ENCODE measurements at regions not wholly inside any gene's neighbourhood (a gene's known extent, or its start where the extent isn't known, plus 50 kb on each side); places are given as distances from the start of the nearest gene placed in this dataset.
A peak's percentile ranks its signal among the peaks of the same experiment; 100 is the strongest.
"Not testable (repeated sequence)": the region's sequence is repeated elsewhere in the genome, so short reads cannot be mapped to it uniquely, and the experiment has no call there.

DNA sequence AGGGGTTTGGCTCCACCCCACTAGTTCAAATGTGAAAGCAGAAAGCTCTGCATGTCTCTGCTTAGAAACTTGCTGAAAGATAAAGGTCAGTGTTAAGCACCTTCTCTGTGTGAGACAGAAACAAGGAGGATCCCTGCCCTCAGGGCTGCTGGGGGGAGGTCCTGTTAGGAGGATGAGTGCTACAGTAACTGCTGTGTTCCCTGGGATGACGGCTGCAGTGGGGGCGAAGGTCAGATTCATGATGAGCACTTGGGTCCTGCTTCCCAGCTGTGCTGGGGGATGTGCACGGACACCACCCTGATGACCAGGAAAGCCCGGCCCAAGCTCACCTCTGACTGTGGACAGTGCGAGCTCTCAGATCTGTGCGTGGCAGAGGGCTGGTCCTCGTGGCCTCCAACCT lies 252.6 kb downstream of the DLL1 start:
- no peaks in the 10 kb centered on the region for H3K9me3 ChIP-seq
- no peak overlapping the region for H3K27ac ChIP-seq
- WGBS, 2 donors = 80 to 86% methylated on average over 6 to 7 of the region's 7 CpGs
- intact Hi-C loops (cut with DNase I) = no loop called here
- peak in 3 of 4 donors; percentile 4 to 9 (median 4) for DNase-seq
- no peak for TF ChIP-seq POLR2A (IDR thresholded peaks at IDR 0.05)
- TF ChIP-seq, protein P1, sequence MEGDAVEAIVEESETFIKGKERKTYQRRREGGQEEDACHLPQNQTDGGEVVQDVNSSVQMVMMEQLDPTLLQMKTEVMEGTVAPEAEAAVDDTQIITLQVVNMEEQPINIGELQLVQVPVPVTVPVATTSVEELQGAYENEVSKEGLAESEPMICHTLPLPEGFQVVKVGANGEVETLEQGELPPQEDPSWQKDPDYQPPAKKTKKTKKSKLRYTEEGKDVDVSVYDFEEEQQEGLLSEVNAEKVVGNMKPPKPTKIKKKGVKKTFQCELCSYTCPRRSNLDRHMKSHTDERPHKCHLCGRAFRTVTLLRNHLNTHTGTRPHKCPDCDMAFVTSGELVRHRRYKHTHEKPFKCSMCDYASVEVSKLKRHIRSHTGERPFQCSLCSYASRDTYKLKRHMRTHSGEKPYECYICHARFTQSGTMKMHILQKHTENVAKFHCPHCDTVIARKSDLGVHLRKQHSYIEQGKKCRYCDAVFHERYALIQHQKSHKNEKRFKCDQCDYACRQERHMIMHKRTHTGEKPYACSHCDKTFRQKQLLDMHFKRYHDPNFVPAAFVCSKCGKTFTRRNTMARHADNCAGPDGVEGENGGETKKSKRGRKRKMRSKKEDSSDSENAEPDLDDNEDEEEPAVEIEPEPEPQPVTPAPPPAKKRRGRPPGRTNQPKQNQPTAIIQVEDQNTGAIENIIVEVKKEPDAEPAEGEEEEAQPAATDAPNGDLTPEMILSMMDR (IDR thresholded peaks at IDR 0.05) = no peak
- no peak overlapping the region for H3K4me3 ChIP-seq
- H3K36me3 ChIP-seq (replicated peaks in 1 of 2; ENCODE audit: insufficient read depth in 1 of 2, low read depth in 2 of 2) = no peaks in the 10 kb centered on the region
- no peaks in the 10 kb centered on the region for H3K27me3 ChIP-seq
- no peaks in the 10 kb centered on the region for H3K4me1 ChIP-seq
- no peak for ATAC-seq

DNA sequence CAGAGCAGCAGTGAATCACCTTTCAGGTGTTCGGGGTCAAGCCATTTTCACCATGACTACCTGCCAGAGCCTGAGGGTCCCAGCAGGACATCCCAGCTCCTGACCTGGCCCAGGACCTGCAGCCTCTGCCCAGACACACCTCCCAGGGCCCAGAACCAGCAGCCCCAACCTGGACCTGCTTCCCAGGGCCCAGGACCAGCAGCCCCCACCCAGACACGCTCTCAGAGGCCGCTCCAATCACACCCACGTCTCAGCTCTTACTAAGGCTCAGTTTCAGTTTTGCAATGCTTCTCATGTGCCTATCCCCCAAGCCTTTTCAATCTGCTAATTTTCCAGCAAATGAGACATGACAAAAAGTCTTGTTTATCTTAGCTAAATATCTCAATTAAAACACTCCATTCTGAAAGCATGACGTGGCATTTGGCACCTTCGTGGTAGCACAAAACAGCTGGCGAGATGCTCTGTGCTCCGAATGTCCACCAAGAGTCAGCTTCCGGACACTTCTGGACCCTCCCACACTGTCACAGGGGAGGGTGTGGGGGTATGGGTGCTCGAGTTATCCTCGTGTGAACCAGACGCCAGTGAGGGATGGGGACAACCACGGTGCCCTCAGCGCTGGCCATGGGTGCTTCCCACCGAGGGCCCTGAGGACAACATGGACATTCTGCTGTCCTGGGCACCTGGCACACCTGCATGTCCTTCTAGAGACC lies 253.2 kb downstream of the DLL1 start:
- 83 to 85% methylated on average over 15 of the region's 15 CpGs for WGBS, 2 donors

DNA sequence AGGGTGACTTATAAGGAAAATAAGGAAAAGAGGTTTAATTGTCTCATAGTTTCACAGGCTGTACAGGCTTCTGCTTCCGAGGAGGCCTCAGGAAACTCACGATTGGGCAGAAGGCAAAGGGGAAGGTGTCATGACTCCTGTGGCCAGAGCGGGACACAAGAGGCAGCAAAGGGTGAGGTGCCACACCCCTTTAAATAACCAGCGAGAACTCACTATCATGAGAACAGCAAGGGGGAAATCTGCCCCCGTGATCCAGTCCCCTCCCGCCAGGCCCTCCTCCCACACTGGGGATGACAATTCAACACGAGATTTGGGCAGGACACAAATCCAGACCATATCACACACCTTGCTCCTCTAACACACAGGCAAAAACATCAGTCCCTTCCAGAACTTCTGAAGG lies 254.0 kb downstream of the DLL1 start:
- H3K27ac ChIP-seq = no peak overlapping the region
- no peaks in the 10 kb centered on the region for H3K9me3 ChIP-seq
- no peaks in the 10 kb centered on the region for H3K27me3 ChIP-seq
- ATAC-seq = no peak
- H3K4me1 ChIP-seq = no peaks in the 10 kb centered on the region
- WGBS, 2 donors = 65 to 77% methylated on average over 7 of the region's 7 CpGs
- intact Hi-C loops (cut with DNase I) = no loop called here
- no peaks in the 10 kb centered on the region for H3K36me3 ChIP-seq (replicated peaks in 1 of 2; ENCODE audit: insufficient read depth in 1 of 2, low read depth in 2 of 2)
- TF ChIP-seq, protein P1 (IDR thresholded peaks at IDR 0.05) = no peak
- no peak for TF ChIP-seq POLR2A (IDR thresholded peaks at IDR 0.05)
- no peak overlapping the region for H3K4me3 ChIP-seq
- DNase-seq = peak in 1 of 4 donors; percentile 5

More for the DNA sequence above, 253.2 kb downstream of the DLL1 start:
- Histone ChIP-seq H3K9me3 (no peaks in the 10 kb centered on the region), H3K4me1 (no peaks in the 10 kb centered on the region), H3K27me3 (no peaks in the 10 kb centered on the region), H3K4me3 (no peak overlapping the region), H3K36me3 (replicated peaks in 1 of 2; ENCODE audit: insufficient read depth in 1 of 2, low read depth in 2 of 2) (no peaks in the 10 kb centered on the region), H3K27ac (no peak overlapping the region)
- intact Hi-C loops (cut with DNase I) = no loop called here
- DNase-seq = peak in 3 of 4 donors; percentile 3 to 11 (median 6)
- ATAC-seq = no peak
- TF ChIP-seq POLR2A (IDR thresholded peaks at IDR 0.05) = no peak
- TF ChIP-seq, protein P1 (IDR thresholded peaks at IDR 0.05) = no peak

DNA sequence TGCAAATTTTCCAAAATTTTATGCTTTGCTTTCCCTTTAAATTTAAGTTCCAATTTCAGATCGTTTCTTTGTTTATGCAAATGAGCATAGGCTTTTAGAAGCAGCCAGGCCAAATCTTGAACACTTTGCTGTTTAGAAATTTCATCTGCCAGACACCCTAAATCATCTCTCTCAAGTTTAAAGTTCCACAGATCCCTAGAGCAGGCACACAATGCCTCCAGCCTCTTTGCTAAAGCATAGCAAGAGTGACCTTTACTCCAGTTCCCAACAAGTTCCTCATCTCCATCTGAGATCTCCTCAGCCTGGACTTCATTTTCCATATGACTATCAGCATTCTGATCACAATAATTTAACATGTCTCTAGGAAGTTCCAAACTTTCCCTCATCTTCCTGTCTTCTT lies 254.5 kb downstream of the DLL1 start:
- intact Hi-C loops (cut with DNase I); DNase-seq; H3K27me3 ChIP-seq; H3K9me3 ChIP-seq; H3K4me1 ChIP-seq; H3K36me3 ChIP-seq (replicated peaks in 1 of 2; ENCODE audit: insufficient read depth in 1 of 2, low read depth in 2 of 2); ATAC-seq; H3K4me3 ChIP-seq; H3K27ac ChIP-seq: not testable (repeated sequence)
- 74 to 77% methylated on average over 1 of the region's 1 CpG for WGBS, 2 donors

DNA sequence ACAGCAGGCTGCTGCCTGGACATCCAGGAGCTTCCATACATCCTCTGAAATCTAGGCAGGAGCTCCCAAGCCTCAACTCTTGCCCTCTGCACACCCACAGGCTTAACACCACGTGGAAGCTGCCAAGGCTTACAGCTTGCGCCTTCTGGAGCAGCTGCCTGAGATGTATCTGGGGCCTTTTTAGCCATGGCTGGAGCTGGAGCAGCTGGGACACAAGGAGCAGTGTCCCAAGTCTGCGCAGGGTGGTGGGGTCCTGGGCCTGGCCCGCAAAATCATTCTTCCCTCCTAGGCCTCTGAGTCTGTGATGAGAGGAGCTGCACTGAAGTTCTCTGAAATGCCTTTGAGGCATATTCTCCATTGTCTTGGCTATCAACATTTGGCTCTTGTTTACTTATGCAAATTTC lies 255.0 kb downstream of the DLL1 start:
- Histone ChIP-seq H3K9me3 (no peaks in the 10 kb centered on the region), H3K36me3 (replicated peaks in 1 of 2; ENCODE audit: insufficient read depth in 1 of 2, low read depth in 2 of 2) (no peaks in the 10 kb centered on the region), H3K4me1 (peaks cover 6% of the 10 kb centered on the region), H3K27ac (no peak overlapping the region), H3K27me3 (no peaks in the 10 kb centered on the region), H3K4me3 (no peak overlapping the region)
- TF ChIP-seq, protein P1 (IDR thresholded peaks at IDR 0.05) = no peak
- no peak for TF ChIP-seq POLR2A (IDR thresholded peaks at IDR 0.05)
- DNase-seq (peak in 2 of 4 donors; percentile 1 to 3), ATAC-seq (no peak)
- intact Hi-C loops (cut with DNase I) = no loop called here
- 83 to 96% methylated on average over 3 to 4 of the region's 4 CpGs for WGBS, 2 donors

Measured in body of pancreas (tissue), 4 donors.